Ascending aorta (tissue), 2 donors: ENCODE measurements at regions not wholly inside any gene's neighbourhood (a gene's known extent, or its start where the extent isn't known, plus 50 kb on each side); places are given as distances from the start of the nearest gene placed in this dataset.

Source experiments
- DNase-seq, 2 donors: peaks; one replicate each; pipeline ENCODE4 v3.0.0-alpha.2; 2019; ENCODE audit warnings: low spot score in 2 of 2
- H3K27ac ChIP-seq, 2 donors: fragments of 200-600 bp; sonication (generic); one replicate each; pipeline ENCODE4 v1.5.1; 2016 to 2017; ENCODE audit warnings: mild to moderate bottlenecking in 1 of 2
- H3K27me3 ChIP-seq: fragments of 200-600 bp; sonication (generic); one replicate; pipeline ENCODE4 v1.5.1; 2017
- H3K36me3 ChIP-seq, 2 donors: fragments of 200-600 bp; sonication (generic); one replicate each; pipeline ENCODE4 v1.5.1; 2016
- H3K4me1 ChIP-seq, 2 donors: fragments of 200-600 bp; sonication (generic); one replicate each; pipeline ENCODE4 v1.5.1; 2016 to 2017; ENCODE audit warnings: mild to moderate bottlenecking in 1 of 2
- H3K4me3 ChIP-seq, 2 donors: fragments of 200-600 bp; sonication (generic); one replicate each; pipeline ENCODE4 v1.5.1; 2016 to 2017; ENCODE audit warnings: mild to moderate bottlenecking in 1 of 2
- H3K9me3 ChIP-seq, 2 donors: fragments of 200-600 bp; sonication (generic); one replicate each; pipeline ENCODE4 v1.5.1; 2016
- intact Hi-C: fragments of 100-400 bp; cut with DNase I; formaldehyde crosslinking; loops from one replicate; pipeline ENCODE4 v1.15.1; 2023
- TF ChIP-seq, protein P1 (sequence below), 3 experiments: fragments of 200-600 bp in 2 of 3; fragments of 450-650 bp in 1 of 3; sonication (generic) in 2 of 3; IDR thresholded peaks; one replicate each; pipeline ENCODE4 v1.5.1; 2016 to 2019; ENCODE audit warnings: antibody characterized with exemption in 3 of 3, mild to moderate bottlenecking in 1 of 3, moderate library complexity in 1 of 3

DNA sequence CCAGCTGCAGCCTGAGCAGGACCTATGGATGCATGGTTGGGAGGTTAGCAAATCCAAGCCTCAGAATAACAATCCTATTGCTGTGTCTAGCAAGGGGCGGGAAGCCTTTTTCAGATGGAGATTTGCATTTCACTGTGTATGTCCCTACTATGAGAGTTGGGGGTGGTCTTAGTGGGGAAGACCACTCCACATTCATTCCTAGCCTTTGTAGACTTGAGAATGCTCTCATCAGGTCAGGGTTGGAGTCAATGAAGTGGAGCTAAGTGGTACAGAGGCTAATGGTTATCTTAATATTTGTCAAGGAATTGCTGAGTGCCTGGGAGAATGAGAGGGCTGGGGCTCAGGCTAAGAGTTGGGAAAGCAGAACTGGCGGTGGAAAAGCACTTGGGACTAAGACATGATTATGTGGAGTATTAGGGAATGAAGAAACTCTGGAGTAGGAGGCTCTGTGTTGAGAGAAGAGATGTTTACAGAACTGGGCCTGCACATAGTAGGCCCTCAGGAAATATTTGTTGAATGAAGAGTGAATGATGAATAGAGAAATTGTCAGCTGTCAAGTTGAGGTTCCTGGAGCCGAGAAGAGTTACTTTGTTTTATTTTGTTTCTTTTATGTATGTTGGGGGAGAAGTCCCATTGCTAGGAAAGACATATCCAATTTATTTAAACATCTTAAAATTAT lies 175.5 kb upstream of the SPRY4 start:
- H3K27me3 ChIP-seq: no peaks in the 10 kb centered on the region
- H3K9me3 ChIP-seq: no peaks in the 10 kb centered on the region
- TF ChIP-seq, protein P1, sequence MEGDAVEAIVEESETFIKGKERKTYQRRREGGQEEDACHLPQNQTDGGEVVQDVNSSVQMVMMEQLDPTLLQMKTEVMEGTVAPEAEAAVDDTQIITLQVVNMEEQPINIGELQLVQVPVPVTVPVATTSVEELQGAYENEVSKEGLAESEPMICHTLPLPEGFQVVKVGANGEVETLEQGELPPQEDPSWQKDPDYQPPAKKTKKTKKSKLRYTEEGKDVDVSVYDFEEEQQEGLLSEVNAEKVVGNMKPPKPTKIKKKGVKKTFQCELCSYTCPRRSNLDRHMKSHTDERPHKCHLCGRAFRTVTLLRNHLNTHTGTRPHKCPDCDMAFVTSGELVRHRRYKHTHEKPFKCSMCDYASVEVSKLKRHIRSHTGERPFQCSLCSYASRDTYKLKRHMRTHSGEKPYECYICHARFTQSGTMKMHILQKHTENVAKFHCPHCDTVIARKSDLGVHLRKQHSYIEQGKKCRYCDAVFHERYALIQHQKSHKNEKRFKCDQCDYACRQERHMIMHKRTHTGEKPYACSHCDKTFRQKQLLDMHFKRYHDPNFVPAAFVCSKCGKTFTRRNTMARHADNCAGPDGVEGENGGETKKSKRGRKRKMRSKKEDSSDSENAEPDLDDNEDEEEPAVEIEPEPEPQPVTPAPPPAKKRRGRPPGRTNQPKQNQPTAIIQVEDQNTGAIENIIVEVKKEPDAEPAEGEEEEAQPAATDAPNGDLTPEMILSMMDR (IDR thresholded peaks at IDR 0.05): no peak
- peaks cover 0 to 9% of the 10 kb centered on the region in 2 donors for H3K4me1 ChIP-seq
- H3K27ac ChIP-seq: no peak overlapping the region
- no peak overlapping the region for H3K4me3 ChIP-seq
- intact Hi-C loops: no loop called here
- DNase-seq: peak in 1 of 2 donors; percentile 28
- H3K36me3 ChIP-seq: no peaks in the 10 kb centered on the region

DNA sequence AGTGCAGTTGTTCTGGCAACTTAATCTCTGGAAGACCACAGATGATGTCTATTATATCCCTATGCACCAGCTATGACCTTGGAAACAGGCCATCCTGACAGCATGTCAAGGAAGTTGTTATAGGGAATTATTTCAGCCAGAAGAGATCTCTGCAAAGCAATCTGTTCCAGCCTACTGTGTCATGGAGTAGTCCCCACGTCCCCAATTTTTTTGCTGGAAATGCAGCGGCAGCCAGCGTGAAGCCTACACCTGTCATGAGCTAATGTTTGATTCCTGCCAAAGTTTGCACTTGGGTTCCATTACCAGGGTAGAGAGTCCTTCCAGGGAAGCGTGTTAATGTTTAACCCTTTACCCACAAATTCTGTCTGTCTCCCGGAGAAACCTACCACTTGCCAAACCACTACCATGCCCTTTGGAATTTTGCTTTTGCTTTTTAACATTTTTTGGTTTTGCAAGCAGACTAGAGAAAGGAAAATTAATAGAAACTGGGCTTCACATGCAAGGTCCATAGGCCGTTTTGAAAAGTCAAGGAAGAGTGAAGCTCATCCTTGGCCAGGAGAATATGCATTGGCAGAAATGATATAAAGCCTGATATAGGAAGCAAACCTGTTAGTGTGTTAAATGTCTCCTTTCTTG lies 174.9 kb upstream of the SPRY4 start:
- TF ChIP-seq, protein P1 (IDR thresholded peaks at IDR 0.05): no peak
- intact Hi-C loops: no loop called here

DNA sequence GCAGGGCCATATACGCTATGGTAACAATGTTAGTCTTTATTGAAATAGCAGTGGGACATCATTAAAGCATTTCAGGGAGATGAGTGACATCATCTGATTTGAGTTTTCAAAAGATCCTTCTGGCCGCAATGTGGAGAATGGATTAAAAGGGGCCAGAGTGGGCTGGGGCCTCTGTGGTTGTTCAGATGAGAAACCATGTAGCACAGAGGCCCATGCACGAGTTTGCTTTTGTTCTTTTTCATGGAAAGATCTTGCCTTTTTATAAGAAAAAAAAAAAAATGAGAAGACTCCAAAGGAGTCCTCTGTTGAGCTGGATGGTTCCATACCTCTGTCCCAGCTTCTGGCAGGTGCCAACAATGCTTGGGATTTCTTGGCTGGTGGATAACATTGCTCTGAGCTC lies 173.5 kb upstream of the SPRY4 start:
- Histone ChIP-seq H3K9me3 (no peaks in the 10 kb centered on the region), H3K4me1 (peaks cover 0 to 23% of the 10 kb centered on the region in 2 donors), H3K27ac (no peak overlapping the region), H3K4me3 (no peak overlapping the region), H3K36me3 (no peaks in the 10 kb centered on the region), H3K27me3 (no peaks in the 10 kb centered on the region)
- intact Hi-C loops: no loop called here
- DNase-seq: peak in 1 of 2 donors; percentile 27
- TF ChIP-seq, protein P1 (IDR thresholded peaks at IDR 0.05): no peak

More for the DNA sequence above, 174.9 kb upstream of the SPRY4 start:
- Histone ChIP-seq H3K36me3 (no peaks in the 10 kb centered on the region), H3K4me3 (no peak overlapping the region), H3K9me3 (no peaks in the 10 kb centered on the region), H3K4me1 (peaks cover 0 to 15% of the 10 kb centered on the region in 2 donors), H3K27ac (no peak overlapping the region), H3K27me3 (no peaks in the 10 kb centered on the region)
- peak in 1 of 2 donors; percentile 24 for DNase-seq

DNA sequence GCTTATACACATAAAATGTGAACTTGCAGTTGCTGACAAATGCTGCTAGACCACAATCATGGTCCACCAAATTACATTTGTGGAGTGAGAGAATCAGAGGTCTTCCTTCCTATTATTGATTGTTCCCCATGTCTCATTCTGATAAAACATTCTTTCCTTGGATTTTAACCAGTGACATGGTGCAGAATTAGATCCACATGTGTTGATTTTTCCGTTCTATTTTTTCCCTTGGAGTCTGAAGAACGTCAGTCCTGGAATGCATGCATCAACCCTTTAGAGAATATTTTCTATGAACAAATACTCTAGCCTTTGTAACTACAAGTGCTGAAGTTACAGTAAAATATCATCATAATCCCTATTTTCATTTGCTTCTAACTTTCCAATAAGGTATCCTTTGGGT lies 170.7 kb upstream of the SPRY4 start:
- no peak overlapping the region for H3K4me3 ChIP-seq
- intact Hi-C loops: no loop called here

DNA sequence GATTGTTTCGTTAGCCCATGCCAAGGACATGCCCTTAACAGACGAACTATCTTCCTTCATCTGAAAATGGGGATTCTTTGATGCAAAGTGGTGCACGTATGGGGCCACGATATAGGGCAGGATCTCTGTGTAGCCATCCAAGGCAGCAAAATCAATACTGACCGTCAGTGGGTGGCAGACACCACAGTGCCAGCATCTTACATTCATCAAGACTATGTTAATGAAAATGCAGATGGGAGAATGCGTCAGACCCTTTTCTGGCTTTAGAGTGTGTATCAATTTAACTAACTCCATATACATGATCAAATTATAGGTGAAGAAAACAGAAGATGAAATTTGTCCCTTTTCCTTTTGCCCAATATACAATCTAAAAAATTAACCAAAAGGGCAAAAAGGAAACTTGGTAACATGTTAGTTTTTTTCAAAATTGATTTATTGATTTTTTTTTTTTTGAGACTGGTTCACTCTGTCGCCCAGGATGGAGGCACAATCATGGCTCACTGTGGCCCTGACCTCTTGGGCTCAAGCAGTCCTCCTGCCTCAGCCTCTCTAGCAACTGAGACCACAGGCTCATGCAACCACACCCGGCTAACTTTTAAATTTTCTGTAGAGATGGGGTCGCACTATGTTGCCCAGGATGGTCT lies 169.2 kb upstream of the SPRY4 start:
- H3K9me3 ChIP-seq: no peaks in the 10 kb centered on the region
- TF ChIP-seq, protein P1 (IDR thresholded peaks at IDR 0.05): no peak
- intact Hi-C loops: no loop called here
- peak overlapping the region in 1 of 2 donors; percentile 63 for H3K27ac ChIP-seq
- DNase-seq: peak in 1 of 2 donors; percentile 18
- H3K4me1 ChIP-seq: peaks cover 0 to 33% of the 10 kb centered on the region in 2 donors
- H3K36me3 ChIP-seq: no peaks in the 10 kb centered on the region
- H3K27me3 ChIP-seq: no peaks in the 10 kb centered on the region
- H3K4me3 ChIP-seq: no peak overlapping the region

More for the DNA sequence above, 170.7 kb upstream of the SPRY4 start:
- DNase-seq: peak in 1 of 2 donors; percentile 1
- Histone ChIP-seq H3K36me3 (no peaks in the 10 kb centered on the region), H3K4me1 (peaks cover 0 to 33% of the 10 kb centered on the region in 2 donors), H3K27ac (peak overlapping the region in 1 of 2 donors; percentile 22), H3K9me3 (no peaks in the 10 kb centered on the region), H3K27me3 (no peaks in the 10 kb centered on the region)
- TF ChIP-seq, protein P1 (IDR thresholded peaks at IDR 0.05): no peak
